H9 (cell line): ENCODE measurements at regions not wholly inside any gene's neighbourhood (a gene's known extent, or its start where the extent isn't known, plus 50 kb on each side); places are given as distances from the start of the nearest gene placed in this dataset.

Experiments
- DNase-seq: peaks from one replicate; pipeline ENCODE4 v3.0.0-alpha.2; 2017
- H2AFZ ChIP-seq: one replicate; pipeline ENCODE4 v1.6.1; 2013; ENCODE audit warnings: mild to moderate bottlenecking, low read length, control low read depth, moderate library complexity
- H2AK5ac ChIP-seq: 2 replicates; pipeline ENCODE4 v1.6.1; 2013; ENCODE audit warnings: low read length, control low read depth, mixed read lengths; ENCODE audit not compliant: insufficient read length
- H2BK120ac ChIP-seq: one replicate; pipeline ENCODE4 v1.6.1; 2013; ENCODE audit warnings: low read depth, mild to moderate bottlenecking, low read length, control low read depth, inconsistent platforms; ENCODE audit not compliant: poor library complexity, severe bottlenecking
- H2BK12ac ChIP-seq: 2 replicates; pipeline ENCODE4 v1.6.1; 2013; ENCODE audit warnings: low read length, control low read depth, mixed read lengths, low read depth; ENCODE audit not compliant: insufficient read length
- H2BK15ac ChIP-seq: 2 replicates; pipeline ENCODE4 v1.6.1; 2013; ENCODE audit warnings: low read depth, low read length, control low read depth
- H2BK20ac ChIP-seq: one replicate; pipeline ENCODE4 v1.6.1; 2013; ENCODE audit warnings: low read depth, mild to moderate bottlenecking, low read length, control low read depth, inconsistent platforms; ENCODE audit not compliant: poor library complexity, severe bottlenecking
- H2BK5ac ChIP-seq: 2 replicates; pipeline ENCODE4 v1.6.1; 2013; ENCODE audit warnings: low read length, control low read depth, mixed read lengths; ENCODE audit not compliant: insufficient read length
- H3K14ac ChIP-seq: 2 replicates; pipeline ENCODE4 v1.6.1; 2013; ENCODE audit warnings: low read length, control low read depth; ENCODE audit not compliant: insufficient read depth
- H3K18ac ChIP-seq: 2 replicates; pipeline ENCODE4 v1.6.1; 2013; ENCODE audit warnings: low read depth, mild to moderate bottlenecking, mixed read lengths, low read length, control low read depth; ENCODE audit not compliant: insufficient read length
- H3K23ac ChIP-seq: 2 replicates; pipeline ENCODE4 v1.6.1; 2013; ENCODE audit warnings: low read length, control low read depth, mixed read lengths, low read depth; ENCODE audit not compliant: insufficient read length
- H3K23me2 ChIP-seq: 2 replicates; pipeline ENCODE4 v1.6.1; 2013; ENCODE audit warnings: low read depth, mild to moderate bottlenecking, mixed read lengths, low read length, control low read depth; ENCODE audit not compliant: insufficient read length, poor library complexity, severe bottlenecking
- H3K27ac ChIP-seq: 2 replicates; pipeline ENCODE4 v1.5.1; 2013; ENCODE audit warnings: low read length, control low read depth, mixed read lengths, low read depth; ENCODE audit not compliant: insufficient read length
- H3K27me3 ChIP-seq: 2 replicates; pipeline ENCODE4 v1.6.1; 2013; ENCODE audit warnings: low read length, control low read depth, inconsistent platforms; ENCODE audit not compliant: insufficient read depth
- H3K4ac ChIP-seq: 2 replicates; pipeline ENCODE4 v1.6.1; 2013; ENCODE audit warnings: low read depth, mild to moderate bottlenecking, control low read depth, inconsistent platforms, low read length, moderate library complexity
- H3K4me1 ChIP-seq: 2 replicates; pipeline ENCODE4 v1.6.1; 2013; ENCODE audit warnings: low read length, control low read depth, inconsistent platforms; ENCODE audit not compliant: insufficient read depth
- H3K4me2 ChIP-seq: 2 replicates; pipeline ENCODE4 v1.6.1; 2013; ENCODE audit warnings: low read length, control low read depth, mixed read lengths; ENCODE audit not compliant: insufficient read length, insufficient read depth
- H3K56ac ChIP-seq: 2 replicates; pipeline ENCODE4 v1.6.1; 2013; ENCODE audit warnings: low read depth, mild to moderate bottlenecking, mixed read lengths, low read length, control low read depth; ENCODE audit not compliant: insufficient read length
- H3K79me1 ChIP-seq: 2 replicates; pipeline ENCODE4 v1.6.1; 2013; ENCODE audit warnings: low read depth, mild to moderate bottlenecking, moderate library complexity, low read length, control low read depth, inconsistent platforms; ENCODE audit not compliant: insufficient read depth, poor library complexity, severe bottlenecking
- H3K79me2 ChIP-seq: 2 replicates; pipeline ENCODE4 v1.6.1; 2013; ENCODE audit warnings: low read length, control low read depth, inconsistent platforms; ENCODE audit not compliant: insufficient read depth
- H3K9ac ChIP-seq: 2 replicates; pipeline ENCODE4 v1.6.1; 2013; ENCODE audit warnings: low read length, control low read depth, mixed read lengths; ENCODE audit not compliant: insufficient read length; ENCODE audit errors: extremely low read depth
- H3K9me3 ChIP-seq: one replicate; pipeline ENCODE4 v1.6.1; 2013; ENCODE audit warnings: low read depth, low read length, inconsistent platforms; ENCODE audit not compliant: control insufficient read depth
- H3T11ph ChIP-seq: one replicate; pipeline ENCODE4 v1.6.1; 2013; ENCODE audit warnings: mild to moderate bottlenecking, low read length, control low read depth, inconsistent platforms
- H4K20me1 ChIP-seq: one replicate; pipeline ENCODE4 v1.6.1; 2013; ENCODE audit not compliant: control insufficient read depth, insufficient read length, insufficient read depth
- H4K5ac ChIP-seq: 2 replicates; pipeline ENCODE4 v1.6.1; 2013; ENCODE audit warnings: low read depth, mild to moderate bottlenecking, mixed read lengths, low read length, control low read depth; ENCODE audit not compliant: insufficient read length
- H4K8ac ChIP-seq: replicated peaks from 2 replicates; pipeline ENCODE4 v1.6.1; 2013; ENCODE audit warnings: low read length, control low read depth, mixed read lengths, low read depth; ENCODE audit not compliant: insufficient read length
- H4K91ac ChIP-seq: 2 replicates; pipeline ENCODE4 v1.6.1; 2013; ENCODE audit warnings: low read depth, mild to moderate bottlenecking, moderate library complexity, mixed read lengths, low read length, control low read depth; ENCODE audit not compliant: insufficient read length
- H3K27ac Mint-ChIP-seq, 3 experiments: 2 replicates in 2 of 3; 3 replicates in 1 of 3; pipeline ENCODE4 v1.8.0; 2020 to 2021; ENCODE audit warnings: mixed read lengths in 3 of 3, mild to moderate bottlenecking in 1 of 3, moderate library complexity in 1 of 3
- H3K27me3 Mint-ChIP-seq: 2 replicates; pipeline ENCODE4 v1.8.0; 2021; ENCODE audit warnings: low read depth, mild to moderate bottlenecking, moderate library complexity, mixed read lengths
- H3K36me3 Mint-ChIP-seq, 3 experiments: 2 replicates in 2 of 3; 3 replicates in 1 of 3; pipeline ENCODE4 v1.8.0; 2020 to 2021; ENCODE audit warnings: low read depth in 3 of 3, mixed read lengths in 3 of 3; ENCODE audit not compliant: insufficient read depth in 1 of 3
- H3K4me1 Mint-ChIP-seq, 2 experiments: 2 replicates each; pipeline ENCODE4 v1.8.0; 2020; ENCODE audit warnings: mixed read lengths in 2 of 2
- H3K4me3 Mint-ChIP-seq, 2 experiments: 2 replicates in 1 of 2; 3 replicates in 1 of 2; pipeline ENCODE4 v1.8.0; 2020 to 2021; ENCODE audit warnings: mild to moderate bottlenecking in 2 of 2, mixed read lengths in 2 of 2, moderate library complexity in 1 of 2
- H3K9me3 Mint-ChIP-seq, 2 experiments: 2 replicates in 1 of 2; 3 replicates in 1 of 2; pipeline ENCODE4 v1.8.0; 2020; ENCODE audit warnings: mild to moderate bottlenecking in 2 of 2, mixed read lengths in 2 of 2, moderate library complexity in 1 of 2
- WGBS: extraction: QIAGEN DNeasy Blood & Tissue Kit; methylation state at CpG from one replicate; pipeline ENCODE4 v1.1.7; 2013; ENCODE audit warnings: missing lambda C conversion rate, low lambda C conversion rate, mixed read lengths; ENCODE audit not compliant: insufficient read length; ENCODE audit errors: extremely low coverage; 5-methylcytosine and 5-hydroxymethylcytosine counted together
- TF ChIP-seq, protein P1 (sequence below): fragments of 200-600 bp; sonication (generic); conservative IDR thresholded peaks from 3 replicates; pipeline ENCODE4 v1.8.0; 2021; ENCODE audit warnings: antibody characterized with exemption, mild to moderate bottlenecking

DNA sequence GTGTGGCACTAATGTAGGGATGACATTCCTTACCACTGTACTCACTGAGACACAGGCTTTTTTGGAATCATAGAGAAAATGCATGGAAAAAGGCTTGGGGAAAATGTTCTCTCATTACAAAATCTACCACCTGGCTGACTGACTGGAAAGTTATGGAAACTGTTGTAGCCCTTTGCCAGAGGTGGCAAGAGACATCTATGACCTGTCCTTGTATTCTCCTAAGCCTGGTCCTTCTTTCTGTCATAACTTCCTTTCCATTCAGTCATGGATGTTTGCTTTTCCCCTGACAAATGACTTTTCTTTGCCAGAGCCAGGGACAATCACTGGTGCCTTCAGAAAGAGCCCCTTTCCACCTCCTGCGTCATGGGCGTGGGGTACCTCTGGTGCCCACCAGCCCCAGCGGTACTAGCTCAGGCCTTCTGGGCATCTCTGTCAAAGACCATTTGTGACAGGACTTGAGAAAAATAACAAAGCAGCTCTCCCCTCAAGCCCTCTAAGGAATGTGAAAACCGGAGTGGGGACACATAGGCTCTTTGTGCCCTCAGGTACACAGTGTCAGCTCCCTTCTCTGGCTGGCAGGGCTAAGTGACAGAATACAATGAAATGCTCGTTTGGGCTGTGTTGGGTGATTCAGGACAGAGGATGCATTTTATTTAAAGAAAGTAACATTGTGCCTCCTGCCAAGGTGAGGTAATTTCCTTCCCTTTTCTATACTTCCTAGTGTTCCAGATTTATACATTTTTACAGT lies 381.1 kb upstream of the RASGRP1 start:
- Histone ChIP-seq H3K9me3 (no peaks in the 10 kb centered on the region), H4K5ac (no peak overlapping the region), H2BK20ac (no peak overlapping the region), H3K56ac (no peak overlapping the region), H3T11ph (no peak overlapping the region), H3K27ac (no peak overlapping the region), H3K79me1 (no peaks in the 10 kb centered on the region), H3K23me2 (no peaks in the 10 kb centered on the region), H3K14ac (no peak overlapping the region), H4K8ac (no peak overlapping the region), H4K20me1 (no peaks in the 10 kb centered on the region), H2BK120ac (no peak overlapping the region), H3K27me3 (no peaks in the 10 kb centered on the region), H2BK5ac (no peak overlapping the region), H3K4ac (no peak overlapping the region), H2AFZ (no peak overlapping the region), H3K23ac (no peak overlapping the region), H2BK15ac (no peak overlapping the region), H4K91ac (no peak overlapping the region), H3K9ac (no peak overlapping the region), H3K79me2 (no peaks in the 10 kb centered on the region), H3K4me2 (no peak overlapping the region), H3K18ac (no peak overlapping the region), H2BK12ac (no peak overlapping the region), H3K4me1 (no peaks in the 10 kb centered on the region), H2AK5ac (no peak overlapping the region)
- TF ChIP-seq, protein P1, sequence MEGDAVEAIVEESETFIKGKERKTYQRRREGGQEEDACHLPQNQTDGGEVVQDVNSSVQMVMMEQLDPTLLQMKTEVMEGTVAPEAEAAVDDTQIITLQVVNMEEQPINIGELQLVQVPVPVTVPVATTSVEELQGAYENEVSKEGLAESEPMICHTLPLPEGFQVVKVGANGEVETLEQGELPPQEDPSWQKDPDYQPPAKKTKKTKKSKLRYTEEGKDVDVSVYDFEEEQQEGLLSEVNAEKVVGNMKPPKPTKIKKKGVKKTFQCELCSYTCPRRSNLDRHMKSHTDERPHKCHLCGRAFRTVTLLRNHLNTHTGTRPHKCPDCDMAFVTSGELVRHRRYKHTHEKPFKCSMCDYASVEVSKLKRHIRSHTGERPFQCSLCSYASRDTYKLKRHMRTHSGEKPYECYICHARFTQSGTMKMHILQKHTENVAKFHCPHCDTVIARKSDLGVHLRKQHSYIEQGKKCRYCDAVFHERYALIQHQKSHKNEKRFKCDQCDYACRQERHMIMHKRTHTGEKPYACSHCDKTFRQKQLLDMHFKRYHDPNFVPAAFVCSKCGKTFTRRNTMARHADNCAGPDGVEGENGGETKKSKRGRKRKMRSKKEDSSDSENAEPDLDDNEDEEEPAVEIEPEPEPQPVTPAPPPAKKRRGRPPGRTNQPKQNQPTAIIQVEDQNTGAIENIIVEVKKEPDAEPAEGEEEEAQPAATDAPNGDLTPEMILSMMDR = no peak
- H3K4me1 Mint-ChIP-seq = peaks cover 7 to 8% of the 10 kb centered on the region in 2 experiments; a peak in 2 of 4 replicates
- peak overlapping the region in 1 of 3 experiments; percentile 54; a peak in 1 of 7 replicates for H3K27ac Mint-ChIP-seq
- H3K9me3 Mint-ChIP-seq = no peaks in the 10 kb centered on the region
- H3K36me3 Mint-ChIP-seq = no peaks in the 10 kb centered on the region
- DNase-seq = no peak
- no CpG with 5 or more reads among the region's 5 CpGs for WGBS
- no peaks in the 10 kb centered on the region for H3K27me3 Mint-ChIP-seq
- H3K4me3 Mint-ChIP-seq = no peak overlapping the region
